Ishikawa (cell line): ENCODE measurements at regions not wholly inside any gene's neighbourhood (a gene's known extent, or its start where the extent isn't known, plus 50 kb on each side); places are given as distances from the start of the nearest gene placed in this dataset.

Experiments
- TAF1 ChIP-seq: IDR thresholded peaks from 2 replicates; pipeline ENCODE4 v1.6.1; 2012; ENCODE audit warnings: low read depth, mild to moderate bottlenecking
- TF ChIP-seq, protein P1 (sequence below): IDR thresholded peaks from 2 replicates; pipeline ENCODE4 v1.6.1; 2012

DNA sequence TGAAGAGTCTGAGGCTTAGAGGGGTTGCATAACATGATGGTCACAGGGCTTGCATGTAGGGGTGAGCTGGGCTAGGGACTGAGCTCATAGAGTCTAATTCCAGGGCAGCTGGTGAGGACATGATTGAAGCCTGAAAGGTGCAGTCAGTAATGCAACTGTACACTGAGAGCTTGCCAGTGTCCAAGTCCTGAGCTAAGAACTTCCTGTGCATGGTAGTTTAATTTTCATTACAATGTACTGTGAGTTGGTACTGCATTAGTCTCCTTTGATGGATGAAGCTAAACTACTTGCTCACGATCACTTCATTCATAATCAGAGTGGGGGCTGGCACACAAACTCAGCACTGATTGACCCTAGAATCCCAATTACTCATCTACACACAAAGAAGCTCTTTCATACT is 156.4 kb upstream of the CRBN start:
- TF ChIP-seq, protein P1, sequence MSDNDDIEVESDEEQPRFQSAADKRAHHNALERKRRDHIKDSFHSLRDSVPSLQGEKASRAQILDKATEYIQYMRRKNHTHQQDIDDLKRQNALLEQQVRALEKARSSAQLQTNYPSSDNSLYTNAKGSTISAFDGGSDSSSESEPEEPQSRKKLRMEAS: no peak
- TF ChIP-seq TAF1: no peak
